ENCODE measurements at regions not wholly inside any gene's neighbourhood (a gene's known extent, or its start where the extent isn't known, plus 50 kb on each side); places are given as distances from the start of the nearest gene placed in this dataset.

DNA sequence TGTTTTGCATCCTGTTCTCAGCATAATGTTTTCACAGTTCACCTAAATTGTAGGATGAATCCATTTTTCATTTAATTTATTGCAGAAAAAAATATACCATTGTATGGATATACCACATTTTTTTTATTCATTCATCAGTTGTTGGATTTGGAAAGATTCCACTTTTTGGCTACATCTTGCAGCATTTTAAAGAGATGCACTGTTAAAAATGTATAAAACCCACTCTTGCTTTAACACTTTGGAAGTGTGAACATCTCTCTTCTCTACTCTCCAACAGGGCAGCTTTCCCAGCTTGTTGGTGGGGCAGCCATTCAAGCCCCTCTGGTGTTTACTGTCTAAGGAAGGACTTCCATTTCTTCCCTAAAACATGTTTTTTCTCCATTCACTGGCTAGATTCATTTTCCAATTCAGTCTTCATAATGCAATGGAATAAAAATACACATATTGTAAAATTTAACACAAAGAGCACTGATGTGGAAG, 104.4 kb upstream of the CBLN2 start:
- no peak for TF ChIP-seq POLR2A (IDR thresholded peaks at IDR 0.05; ENCODE audit: low read depth, low read length)
- TF ChIP-seq POLR2AphosphoS5 (IDR thresholded peaks at IDR 0.05; ENCODE audit: low read depth, low read length) = no peak
- TF ChIP-seq TAF1 (IDR thresholded peaks at IDR 0.05; ENCODE audit: low read depth, low read length) = no peak
- no peak for TF ChIP-seq POU2F2 (IDR thresholded peaks at IDR 0.05; ENCODE audit: low read depth, low read length)
- no peak for TF ChIP-seq SPI1 (IDR thresholded peaks at IDR 0.05; ENCODE audit: low read depth, low read length)
- TF ChIP-seq PAX5 (IDR thresholded peaks at IDR 0.05; ENCODE audit: insufficient read depth, low read length, severe bottlenecking) = no peak
- no peak for DNase-seq (ENCODE audit: insufficient read length, low spot score)
- FAIRE-seq = no peak

DNA sequence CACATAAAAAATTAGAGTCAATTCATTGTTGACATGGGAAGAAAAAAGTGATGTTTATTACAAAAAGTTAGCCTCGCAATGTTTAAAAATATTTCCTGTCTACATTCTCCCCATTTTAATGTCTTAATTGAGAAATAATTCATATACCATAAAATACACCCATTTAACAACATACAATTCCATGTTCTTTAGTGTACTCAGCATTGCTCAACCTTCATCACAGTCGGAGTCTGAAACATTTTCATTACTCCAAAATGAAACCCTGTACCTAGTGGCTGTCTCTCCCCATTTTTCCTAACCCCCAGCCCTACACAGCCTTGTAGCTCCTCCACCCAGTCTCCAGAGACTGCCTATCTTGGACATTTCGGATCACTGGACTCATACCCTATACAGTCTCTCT, 103.9 kb upstream of the CBLN2 start:
- TF ChIP-seq POU2F2 (IDR thresholded peaks at IDR 0.05; ENCODE audit: low read depth, low read length) = no peak
- TF ChIP-seq POLR2A (IDR thresholded peaks at IDR 0.05; ENCODE audit: low read depth, low read length) = no peak
- no peak for TF ChIP-seq TAF1 (IDR thresholded peaks at IDR 0.05; ENCODE audit: low read depth, low read length)
- no peak for TF ChIP-seq SPI1 (IDR thresholded peaks at IDR 0.05; ENCODE audit: low read depth, low read length)
- TF ChIP-seq PAX5 (IDR thresholded peaks at IDR 0.05; ENCODE audit: insufficient read depth, low read length, severe bottlenecking) = no peak
- no peak for TF ChIP-seq POLR2AphosphoS5 (IDR thresholded peaks at IDR 0.05; ENCODE audit: low read depth, low read length)
- DNase-seq (ENCODE audit: insufficient read length, low spot score) (no peak), FAIRE-seq (no peak)

DNA sequence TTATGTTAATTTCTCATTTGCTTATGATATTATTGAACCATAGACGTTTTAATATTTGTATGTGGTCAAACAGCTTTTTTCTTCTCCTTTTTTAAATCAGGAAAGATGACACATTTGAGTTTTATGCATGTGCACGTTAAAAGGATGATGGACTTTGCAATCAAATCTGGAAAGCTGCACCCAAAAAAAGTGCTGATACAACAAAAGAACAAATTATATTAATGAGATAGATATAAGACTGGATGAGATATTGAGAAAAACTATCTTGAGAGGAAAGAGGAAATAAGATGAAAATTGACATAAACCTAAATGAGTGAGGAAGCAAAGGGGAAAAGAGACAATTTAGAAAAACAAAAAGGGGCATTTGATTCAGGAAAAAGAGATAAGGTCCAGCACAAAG, 96.4 kb upstream of the CBLN2 start:
- no peak for DNase-seq (ENCODE audit: insufficient read length, low spot score)
- TF ChIP-seq PAX5 (IDR thresholded peaks at IDR 0.05; ENCODE audit: insufficient read depth, low read length, severe bottlenecking) (no peak), POU2F2 (IDR thresholded peaks at IDR 0.05; ENCODE audit: low read depth, low read length) (no peak), POLR2AphosphoS5 (IDR thresholded peaks at IDR 0.05; ENCODE audit: low read depth, low read length) (no peak), SPI1 (IDR thresholded peaks at IDR 0.05; ENCODE audit: low read depth, low read length) (no peak), POLR2A (IDR thresholded peaks at IDR 0.05; ENCODE audit: low read depth, low read length) (no peak), TAF1 (IDR thresholded peaks at IDR 0.05; ENCODE audit: low read depth, low read length) (no peak)
- FAIRE-seq = no peak

DNA sequence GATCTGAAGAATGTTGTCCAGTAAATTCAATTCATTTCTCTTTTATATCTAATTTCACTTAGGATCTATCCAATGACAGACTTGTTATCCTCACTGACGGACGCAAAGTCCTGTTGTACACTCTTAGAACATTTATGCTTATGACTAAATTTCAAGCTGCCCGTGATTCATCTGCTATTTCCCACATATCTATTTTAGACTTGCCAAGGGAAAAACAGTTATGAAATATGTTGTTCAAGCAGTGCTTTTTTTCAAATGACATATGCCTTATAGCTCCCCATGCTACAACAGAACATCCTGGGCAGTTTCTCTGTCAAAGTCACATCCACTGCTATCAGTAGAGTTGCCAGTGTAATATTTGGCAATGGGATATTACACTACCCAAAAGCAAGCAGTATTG, 94.2 kb upstream of the CBLN2 start:
- TF ChIP-seq POLR2AphosphoS5 (IDR thresholded peaks at IDR 0.05; ENCODE audit: low read depth, low read length) = no peak
- TF ChIP-seq SPI1 (IDR thresholded peaks at IDR 0.05; ENCODE audit: low read depth, low read length) = no peak
- no peak for TF ChIP-seq POU2F2 (IDR thresholded peaks at IDR 0.05; ENCODE audit: low read depth, low read length)
- no peak for TF ChIP-seq PAX5 (IDR thresholded peaks at IDR 0.05; ENCODE audit: insufficient read depth, low read length, severe bottlenecking)
- no peak for TF ChIP-seq POLR2A (IDR thresholded peaks at IDR 0.05; ENCODE audit: low read depth, low read length)
- no peak for TF ChIP-seq TAF1 (IDR thresholded peaks at IDR 0.05; ENCODE audit: low read depth, low read length)
- DNase-seq (ENCODE audit: insufficient read length, low spot score) (no peak), FAIRE-seq (no peak)

DNA sequence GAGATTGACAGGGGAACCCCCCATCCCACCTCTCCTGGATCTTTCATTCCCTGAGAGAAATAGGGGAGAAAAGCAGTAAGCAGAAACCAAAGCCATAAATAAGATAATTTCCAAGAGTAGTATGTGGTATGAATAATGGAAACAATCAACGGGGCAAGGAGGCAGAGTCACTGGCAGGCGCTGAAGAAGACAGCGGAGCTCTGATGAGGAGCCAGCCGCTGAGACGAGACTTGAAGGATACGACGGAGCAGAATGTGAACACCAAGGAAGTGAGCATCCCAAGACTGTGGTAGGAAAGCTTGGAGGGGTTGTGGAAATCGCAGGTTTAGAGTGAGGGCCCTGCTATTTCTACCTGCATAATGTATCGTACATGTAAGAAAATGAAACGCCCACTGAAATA, 93.6 kb upstream of the CBLN2 start:
- no peak for DNase-seq (ENCODE audit: insufficient read length, low spot score)

DNA sequence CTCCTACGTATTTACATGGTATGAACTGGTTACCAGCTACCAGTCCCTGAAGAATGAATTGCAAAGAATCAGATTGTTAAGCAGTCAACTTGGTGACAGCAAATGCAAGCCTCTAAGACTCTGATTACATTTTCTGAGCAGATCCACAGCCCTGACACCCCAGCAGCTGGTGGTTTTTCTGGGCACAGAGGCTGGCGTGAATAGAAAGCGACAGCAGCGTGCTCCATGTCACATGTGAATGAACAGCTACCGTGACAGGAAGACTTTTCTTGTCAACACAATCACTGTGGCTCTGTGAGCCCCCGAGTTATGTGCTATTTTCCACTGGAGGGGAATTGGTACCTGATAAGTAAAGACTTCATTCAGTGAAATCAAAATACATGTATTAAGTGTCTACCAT, 93.2 kb upstream of the CBLN2 start:
- no peak for DNase-seq (ENCODE audit: insufficient read length, low spot score)
- TF ChIP-seq SPI1 (IDR thresholded peaks at IDR 0.05; ENCODE audit: low read depth, low read length) = no peak
- TF ChIP-seq POU2F2 (IDR thresholded peaks at IDR 0.05; ENCODE audit: low read depth, low read length) = no peak
- TF ChIP-seq TAF1 (IDR thresholded peaks at IDR 0.05; ENCODE audit: low read depth, low read length) = no peak
- no peak for TF ChIP-seq POLR2AphosphoS5 (IDR thresholded peaks at IDR 0.05; ENCODE audit: low read depth, low read length)
- TF ChIP-seq POLR2A (IDR thresholded peaks at IDR 0.05; ENCODE audit: low read depth, low read length) = no peak
- TF ChIP-seq PAX5 (IDR thresholded peaks at IDR 0.05; ENCODE audit: insufficient read depth, low read length, severe bottlenecking) = no peak
- no peak for FAIRE-seq

More for the DNA sequence above, 93.6 kb upstream of the CBLN2 start:
- TF ChIP-seq POLR2A (IDR thresholded peaks at IDR 0.05; ENCODE audit: low read depth, low read length) = no peak
- TF ChIP-seq SPI1 (IDR thresholded peaks at IDR 0.05; ENCODE audit: low read depth, low read length) = no peak
- TF ChIP-seq PAX5 (IDR thresholded peaks at IDR 0.05; ENCODE audit: insufficient read depth, low read length, severe bottlenecking) = no peak
- no peak for TF ChIP-seq POU2F2 (IDR thresholded peaks at IDR 0.05; ENCODE audit: low read depth, low read length)
- TF ChIP-seq POLR2AphosphoS5 (IDR thresholded peaks at IDR 0.05; ENCODE audit: low read depth, low read length) = no peak
- no peak for TF ChIP-seq TAF1 (IDR thresholded peaks at IDR 0.05; ENCODE audit: low read depth, low read length)
- no peak for FAIRE-seq

DNA sequence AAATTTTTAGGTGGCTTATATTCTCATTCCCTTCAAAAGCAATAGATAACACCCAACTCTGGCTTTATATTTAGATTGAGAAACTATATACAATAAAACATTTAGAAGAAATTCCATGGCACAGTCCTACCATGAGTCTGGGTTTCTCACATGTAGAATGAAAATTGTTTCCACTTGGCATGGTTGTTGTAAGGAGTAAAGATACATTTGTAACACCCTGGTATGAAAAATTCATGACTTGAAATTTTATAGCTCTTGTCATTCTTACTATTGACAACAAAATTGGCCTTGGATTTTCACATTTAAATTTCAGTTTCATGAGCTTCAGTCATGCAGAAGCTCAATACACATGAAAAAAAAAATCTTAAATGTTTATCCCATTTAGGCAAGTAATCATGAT, 92.5 kb upstream of the CBLN2 start:
- DNase-seq (ENCODE audit: insufficient read length, low spot score) (no peak), FAIRE-seq (no peak)
- TF ChIP-seq PAX5 (IDR thresholded peaks at IDR 0.05; ENCODE audit: insufficient read depth, low read length, severe bottlenecking) (no peak), SPI1 (IDR thresholded peaks at IDR 0.05; ENCODE audit: low read depth, low read length) (no peak), POLR2A (IDR thresholded peaks at IDR 0.05; ENCODE audit: low read depth, low read length) (no peak), POU2F2 (IDR thresholded peaks at IDR 0.05; ENCODE audit: low read depth, low read length) (no peak), TAF1 (IDR thresholded peaks at IDR 0.05; ENCODE audit: low read depth, low read length) (no peak), POLR2AphosphoS5 (IDR thresholded peaks at IDR 0.05; ENCODE audit: low read depth, low read length) (no peak)

DNA sequence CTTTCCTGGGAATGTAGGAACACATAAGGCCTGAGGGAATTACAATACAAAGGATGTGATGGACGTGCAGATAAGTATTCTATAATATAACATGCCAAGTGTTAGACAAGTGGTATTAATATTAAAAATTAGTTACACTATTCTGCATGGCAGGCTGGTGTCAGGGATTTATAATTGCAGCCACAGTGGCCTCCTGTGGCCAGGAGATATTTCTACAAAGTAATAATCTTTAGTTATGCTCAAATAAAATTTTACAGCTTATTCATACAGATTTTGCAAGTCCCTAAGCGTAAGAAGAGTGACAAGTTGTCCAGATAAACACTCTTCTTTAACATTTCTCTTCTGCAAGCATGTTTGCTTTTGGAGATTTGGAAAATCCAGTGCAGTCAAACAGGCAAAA, 90.4 kb upstream of the CBLN2 start:
- no peak for TF ChIP-seq POLR2A (IDR thresholded peaks at IDR 0.05; ENCODE audit: low read depth, low read length)
- TF ChIP-seq POLR2AphosphoS5 (IDR thresholded peaks at IDR 0.05; ENCODE audit: low read depth, low read length) = no peak
- TF ChIP-seq SPI1 (IDR thresholded peaks at IDR 0.05; ENCODE audit: low read depth, low read length) = no peak
- no peak for TF ChIP-seq POU2F2 (IDR thresholded peaks at IDR 0.05; ENCODE audit: low read depth, low read length)
- no peak for TF ChIP-seq PAX5 (IDR thresholded peaks at IDR 0.05; ENCODE audit: insufficient read depth, low read length, severe bottlenecking)
- TF ChIP-seq TAF1 (IDR thresholded peaks at IDR 0.05; ENCODE audit: low read depth, low read length) = no peak
- DNase-seq (ENCODE audit: insufficient read length, low spot score) = no peak
- no peak for FAIRE-seq

DNA sequence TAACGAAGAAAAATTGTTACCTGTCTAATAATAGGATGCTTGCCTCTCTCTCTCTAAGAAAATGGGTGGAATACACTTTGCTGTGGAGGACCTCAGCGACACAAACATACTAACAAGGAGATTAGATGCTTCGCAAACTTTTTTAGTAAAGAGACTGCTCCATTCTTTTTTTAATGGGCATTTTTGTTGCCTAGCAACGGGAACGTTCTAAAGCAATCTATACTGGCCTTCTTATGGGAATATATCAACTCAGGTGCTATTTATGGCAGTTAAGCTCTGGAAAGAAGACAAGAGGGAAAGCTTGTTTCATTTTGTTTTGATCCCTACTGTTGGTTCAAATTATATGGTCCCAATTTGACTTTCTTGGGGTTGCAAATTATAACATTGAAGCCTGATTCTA, 86.8 kb upstream of the CBLN2 start:
- DNase-seq (ENCODE audit: insufficient read length, low spot score) (no peak), FAIRE-seq (no peak)
- no peak for TF ChIP-seq TAF1 (IDR thresholded peaks at IDR 0.05; ENCODE audit: low read depth, low read length)
- TF ChIP-seq POLR2A (IDR thresholded peaks at IDR 0.05; ENCODE audit: low read depth, low read length) = no peak
- TF ChIP-seq PAX5 (IDR thresholded peaks at IDR 0.05; ENCODE audit: insufficient read depth, low read length, severe bottlenecking) = no peak
- TF ChIP-seq POU2F2 (IDR thresholded peaks at IDR 0.05; ENCODE audit: low read depth, low read length) = no peak
- no peak for TF ChIP-seq SPI1 (IDR thresholded peaks at IDR 0.05; ENCODE audit: low read depth, low read length)
- no peak for TF ChIP-seq POLR2AphosphoS5 (IDR thresholded peaks at IDR 0.05; ENCODE audit: low read depth, low read length)

DNA sequence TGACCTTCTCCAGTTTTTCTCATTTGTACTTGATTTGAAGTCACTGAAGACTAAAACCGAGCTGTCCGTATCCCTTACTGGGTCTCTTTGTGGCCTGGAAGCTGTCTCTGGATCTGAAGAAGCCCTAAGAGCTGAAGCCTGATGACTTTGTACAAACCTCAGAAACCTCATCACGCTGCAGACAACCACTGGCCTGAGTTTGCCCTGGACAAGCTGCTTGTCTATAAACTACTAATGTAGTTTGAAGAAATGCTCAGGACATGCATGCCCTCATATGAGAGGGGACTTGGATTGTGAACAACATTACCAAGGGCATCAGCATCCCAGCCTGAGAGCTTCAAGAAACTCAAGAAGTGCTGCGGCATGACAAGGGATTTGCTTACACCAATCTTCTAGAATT, 79.3 kb upstream of the CBLN2 start:
- FAIRE-seq = no peak

More for the DNA sequence above, 79.3 kb upstream of the CBLN2 start:
- TF ChIP-seq POU2F2 (IDR thresholded peaks at IDR 0.05; ENCODE audit: low read depth, low read length) (no peak), SPI1 (IDR thresholded peaks at IDR 0.05; ENCODE audit: low read depth, low read length) (no peak), PAX5 (IDR thresholded peaks at IDR 0.05; ENCODE audit: insufficient read depth, low read length, severe bottlenecking) (no peak), POLR2A (IDR thresholded peaks at IDR 0.05; ENCODE audit: low read depth, low read length) (no peak), POLR2AphosphoS5 (IDR thresholded peaks at IDR 0.05; ENCODE audit: low read depth, low read length) (no peak), TAF1 (IDR thresholded peaks at IDR 0.05; ENCODE audit: low read depth, low read length) (no peak)
- no peak for DNase-seq (ENCODE audit: insufficient read length, low spot score)
